ENCODE measurements at regions not wholly inside any gene's neighbourhood (a gene's known extent, or its start where the extent isn't known, plus 50 kb on each side); places are given as distances from the start of the nearest gene placed in this dataset.

DNA sequence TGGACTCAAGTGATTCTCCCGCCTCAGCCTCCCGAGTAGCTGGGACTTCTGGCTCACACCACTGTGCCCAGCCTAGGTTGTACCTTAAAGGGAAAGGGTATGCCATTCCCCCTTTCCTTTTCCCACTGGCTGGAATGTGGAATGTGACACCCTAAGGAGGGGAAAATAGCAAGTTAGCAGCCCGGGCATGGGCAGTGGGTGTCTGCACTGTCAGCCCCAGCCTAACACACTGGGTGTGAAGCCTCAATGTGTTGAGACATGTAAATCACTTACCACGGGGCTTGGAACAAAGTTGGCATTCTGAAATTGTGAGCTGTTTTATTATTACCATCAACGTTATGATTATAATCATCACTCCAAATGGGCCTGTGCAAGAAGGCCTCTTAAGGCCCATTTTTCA is 80.8 kb upstream of the PTPN1 start:
- TF ChIP-seq CTCF (IDR thresholded peaks at IDR 0.05; ENCODE audit: borderline replicate concordance, insufficient read depth, low read depth, low read length): no peak
- H3K4me3 ChIP-seq (ENCODE audit: low read depth, low read length): no peak overlapping the region

DNA sequence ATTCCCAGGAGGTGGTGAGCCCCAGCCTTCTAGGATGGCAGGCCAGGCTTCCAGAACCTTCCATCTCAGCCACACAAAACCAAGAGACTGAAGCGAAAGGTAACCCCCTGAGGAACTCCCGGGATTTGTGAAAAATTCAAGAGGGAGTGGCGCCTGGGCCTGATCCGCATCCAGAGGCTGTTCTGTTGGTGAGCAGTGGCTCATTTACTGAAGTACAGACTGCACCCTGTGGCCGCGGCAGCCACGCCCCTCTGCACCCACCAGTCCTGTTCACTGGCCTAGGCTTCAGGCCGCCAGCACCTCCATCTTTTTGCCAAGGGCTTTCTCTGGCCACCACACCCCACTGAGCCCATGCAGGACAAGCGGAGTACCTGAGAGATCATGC is 79.1 kb upstream of the PTPN1 start:
- no peak overlapping the region for H3K4me3 ChIP-seq (ENCODE audit: low read depth, low read length)

DNA sequence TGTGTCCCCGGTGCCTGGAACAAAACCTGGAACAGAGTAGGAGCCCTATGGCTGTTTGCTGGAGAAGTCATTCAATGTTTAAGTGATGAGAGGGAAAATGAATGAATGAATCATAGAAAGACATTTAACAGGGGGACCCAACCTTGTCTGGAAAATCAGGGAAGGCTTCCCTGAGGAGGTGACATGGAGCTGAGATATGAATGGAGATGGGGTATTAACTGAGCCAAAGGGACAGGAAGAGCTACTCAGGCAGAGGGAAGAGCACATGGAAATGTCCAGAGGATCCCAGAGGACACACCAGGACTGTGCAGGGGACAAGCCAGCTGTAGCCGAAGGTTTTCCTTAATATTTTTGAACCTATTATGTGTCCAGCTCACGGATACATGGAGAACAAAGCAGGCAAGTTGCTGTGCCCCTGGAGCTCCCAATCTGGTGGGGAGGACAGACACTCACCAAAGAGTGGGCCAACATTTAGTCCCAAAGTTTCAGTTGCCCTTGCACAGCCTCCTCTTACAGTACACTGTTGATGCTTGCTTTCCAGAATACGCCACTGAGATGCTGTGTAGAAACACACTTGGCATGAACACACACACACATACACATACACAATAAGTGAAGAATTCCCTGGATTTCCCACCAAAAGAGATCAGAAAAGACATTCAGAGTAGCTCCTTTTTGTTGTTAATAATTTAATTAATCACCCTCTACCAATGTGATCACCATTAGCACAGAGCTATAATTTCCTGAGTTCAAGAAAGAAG is 77.0 kb upstream of the PTPN1 start:
- no peak overlapping the region for H3K4me3 ChIP-seq (ENCODE audit: low read depth, low read length)
- TF ChIP-seq CTCF (IDR thresholded peaks at IDR 0.05; ENCODE audit: borderline replicate concordance, insufficient read depth, low read depth, low read length): no peak

More for the DNA sequence above, 79.1 kb upstream of the PTPN1 start:
- TF ChIP-seq CTCF (IDR thresholded peaks at IDR 0.05; ENCODE audit: borderline replicate concordance, insufficient read depth, low read depth, low read length): no peak

GRCh38 chr20:50434321-50434652 is 75.9 kb upstream of the PTPN1 start:
- no peak for TF ChIP-seq CTCF (IDR thresholded peaks at IDR 0.05; ENCODE audit: borderline replicate concordance, insufficient read depth, low read depth, low read length)
- no peak overlapping the region for H3K4me3 ChIP-seq (ENCODE audit: low read depth, low read length)

DNA sequence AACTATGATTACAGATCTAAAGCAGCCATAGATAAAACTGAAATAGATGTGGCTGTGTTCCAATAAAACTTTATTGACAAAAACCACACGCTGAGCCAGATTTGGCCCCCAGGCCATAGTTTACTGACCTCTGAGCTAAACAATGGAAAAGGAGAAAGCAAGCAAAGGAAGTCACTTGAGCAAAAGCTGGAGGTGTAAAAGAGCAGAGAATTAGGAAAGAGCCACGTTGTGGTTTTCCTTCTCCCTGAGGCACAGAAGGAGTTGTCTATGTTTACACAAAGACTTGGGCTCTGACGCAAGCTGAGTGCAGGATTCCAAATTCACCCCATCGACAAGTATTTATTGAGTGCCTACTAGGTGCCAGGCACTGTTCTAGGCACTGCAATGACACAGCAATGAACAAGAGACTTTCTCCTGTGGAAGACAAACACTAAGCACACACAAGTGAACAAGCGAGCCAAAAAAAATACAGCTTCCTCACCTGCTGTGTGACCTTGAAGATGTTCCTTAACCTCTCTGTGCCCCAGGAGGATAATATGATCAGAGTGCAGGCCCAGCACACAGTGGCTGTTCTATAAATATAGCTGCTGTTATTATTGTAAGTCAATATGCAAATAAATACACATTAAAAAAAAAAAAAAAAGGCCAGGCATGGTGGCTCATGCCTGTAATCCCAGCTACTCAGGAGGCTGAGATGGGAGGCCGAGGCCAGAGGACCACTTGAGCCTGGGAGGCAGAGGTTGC is 75.4 kb upstream of the PTPN1 start:
- TF ChIP-seq CTCF (IDR thresholded peaks at IDR 0.05; ENCODE audit: borderline replicate concordance, insufficient read depth, low read depth, low read length): no peak
- H3K4me3 ChIP-seq (ENCODE audit: low read depth, low read length): no peak overlapping the region

DNA sequence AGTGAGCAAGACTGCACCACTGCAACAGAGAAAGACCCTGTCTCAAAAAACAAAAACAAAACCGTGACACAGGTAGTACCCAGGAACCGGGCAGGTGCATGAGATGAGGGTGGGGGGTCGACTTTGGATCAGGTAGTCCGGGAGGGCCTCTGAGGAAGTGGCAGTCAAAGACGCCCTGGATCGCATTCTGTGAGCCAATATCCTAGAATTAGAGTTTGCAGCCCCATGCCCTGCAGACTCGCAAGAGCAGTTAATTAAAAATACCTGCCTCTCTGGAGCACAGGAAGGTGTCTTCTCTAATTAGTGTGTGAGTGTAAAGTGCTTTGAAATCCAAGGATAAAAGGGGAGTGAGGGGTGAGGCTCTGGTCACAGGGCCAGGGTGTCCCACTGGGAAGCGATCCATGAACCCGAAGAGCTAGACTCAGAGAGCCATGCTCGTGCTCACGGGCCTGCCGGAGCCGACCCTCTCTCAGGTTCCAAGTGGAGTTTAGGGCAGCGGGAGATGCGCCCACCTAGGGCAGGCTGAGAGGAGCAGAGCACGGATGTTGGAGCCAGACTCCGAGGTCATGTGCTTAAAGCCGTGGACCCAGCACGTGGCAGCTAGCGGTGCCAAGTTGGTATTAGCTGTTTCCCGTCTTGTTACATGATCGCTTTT is 74.7 kb upstream of the PTPN1 start:
- H3K4me3 ChIP-seq (ENCODE audit: low read depth, low read length): no peak overlapping the region
- TF ChIP-seq CTCF (IDR thresholded peaks at IDR 0.05; ENCODE audit: borderline replicate concordance, insufficient read depth, low read depth, low read length): no peak

Data from GM12875 (cell line).